HG02588 (cell line): ENCODE measurements at regions not wholly inside any gene's neighbourhood (a gene's known extent, or its start where the extent isn't known, plus 50 kb on each side); places are given as distances from the start of the nearest gene placed in this dataset.

ENCODE experiments used
- ATAC-seq: cut with Tn5 transposase; IDR thresholded peaks from one replicate; pipeline ENCODE4 v1.9.1; 2021; ENCODE audit warnings: mild to moderate bottlenecking, moderate library complexity; ENCODE audit not compliant: unreplicated experiment

GRCh38 chr13:53143757-53144339 lies 115.2 kb downstream of the OLFM4 start:
- ATAC-seq = no peak

GRCh38 chr13:53144826-53145225 lies 116.2 kb downstream of the OLFM4 start:
- no peak for ATAC-seq

- no peak for ATAC-seq
Measured at GRCh38 chr13:53150568-53150967, 122.0 kb downstream of the OLFM4 start.

GRCh38 chr13:53151336-53152056 lies 122.9 kb downstream of the OLFM4 start:
- ATAC-seq = peak; percentile 88

GRCh38 chr13:53152057-53152421 lies 123.4 kb downstream of the OLFM4 start:
- no peak for ATAC-seq

GRCh38 chr13:53158201-53158600 lies 129.6 kb downstream of the OLFM4 start:
- ATAC-seq = no peak

- no peak for ATAC-seq
Measured at GRCh38 chr13:53159431-53159830, 130.8 kb downstream of the OLFM4 start.

- ATAC-seq = no peak
Measured at GRCh38 chr13:53160211-53160610, 131.6 kb downstream of the OLFM4 start.

GRCh38 chr13:53161251-53161650 lies 132.6 kb downstream of the OLFM4 start:
- no peak for ATAC-seq

- ATAC-seq = no peak
Measured at GRCh38 chr13:53165261-53165660, 136.6 kb downstream of the OLFM4 start.

GRCh38 chr13:53167561-53167960 lies 138.9 kb downstream of the OLFM4 start:
- ATAC-seq = no peak

- no peak for ATAC-seq
Measured at GRCh38 chr13:53170910-53171309, 142.3 kb downstream of the OLFM4 start.

- ATAC-seq = no peak
Measured at GRCh38 chr13:53174545-53174944, 145.9 kb downstream of the OLFM4 start.

GRCh38 chr13:53180684-53181083 lies 152.1 kb downstream of the OLFM4 start:
- ATAC-seq = no peak

GRCh38 chr13:53182724-53183123 lies 154.1 kb downstream of the OLFM4 start:
- no peak for ATAC-seq

- ATAC-seq = no peak
Measured at GRCh38 chr13:53188120-53188519, 159.5 kb downstream of the OLFM4 start.

- no peak for ATAC-seq
Measured at GRCh38 chr13:53189162-53189561, 160.5 kb downstream of the OLFM4 start.

- ATAC-seq = no peak
Measured at GRCh38 chr13:53191091-53191490, 162.5 kb downstream of the OLFM4 start.

GRCh38 chr13:53197424-53197823 lies 168.8 kb downstream of the OLFM4 start:
- no peak for ATAC-seq

GRCh38 chr13:53198017-53198416 lies 169.4 kb downstream of the OLFM4 start:
- ATAC-seq = no peak

GRCh38 chr13:53198736-53199135 lies 170.1 kb downstream of the OLFM4 start:
- no peak for ATAC-seq

GRCh38 chr13:53200075-53200474 lies 171.5 kb downstream of the OLFM4 start:
- no peak for ATAC-seq
